GM12878 (cell line): ENCODE measurements at regions not wholly inside any gene's neighbourhood (a gene's known extent, or its start where the extent isn't known, plus 50 kb on each side); places are given as distances from the start of the nearest gene placed in this dataset.

Experiments used
- ATAC-seq: fragments of 200-7000 bp; cut with Tn5 transposase; 3 replicates; pipeline ENCODE4 v1.9.1; 2020; ENCODE audit warnings: mild to moderate bottlenecking, moderate library complexity
- BruUV-seq: library from RNA; stranded (reverse); fragments of 400-500 nt; replicated peaks from 2 replicates; lab custom pipeline; 2021; lab: Mats Ljungman, UMichigan
- CTCF ChIA-PET: fragments of 300-600 bp; sonication (Branson Sonifier 250); formaldehyde crosslinking; extraction: SDS; loops from one replicate; lab custom pipeline; 2021; ENCODE audit warnings: inconsistent platforms; lab: Yijun Ruan, JAX
- POLR2A ChIA-PET: fragments of 350-600 bp; formaldehyde crosslinking; extraction: SDS; loops from one replicate; lab custom pipeline; 2021; ENCODE audit warnings: inconsistent platforms; lab: Charles Lee
- RAD21 ChIA-PET: fragments of 300-600 bp; sonication (Branson Sonifier 250); formaldehyde crosslinking; loops from one replicate; lab custom pipeline; 2023; ENCODE audit warnings: antibody characterized with exemption; ENCODE audit not compliant: unreplicated experiment; lab: Charles Lee
- SMC1A ChIA-PET: fragments of 300-600 bp; sonication (Branson Sonifier 250); formaldehyde crosslinking; loops from one replicate; lab custom pipeline; 2023; ENCODE audit not compliant: unreplicated experiment, uncharacterized antibody; lab: Charles Lee
- DNase-seq: peaks from one replicate; pipeline ENCODE4 v3.0.0-alpha.2; 2011; ENCODE audit warnings: low read depth, low spot score
- FAIRE-seq: peaks from 3 replicates; lab custom pipeline; 2011; peaks lifted over from hg19 to GRCh38; lab: Jason Lieb, UNC
- H2AFZ ChIP-seq: 2 replicates; pipeline ENCODE4 v1.6.0; 2011; ENCODE audit warnings: low read depth, low read length, control low read depth; ENCODE audit not compliant: control insufficient read depth
- H3K27ac ChIP-seq: 2 replicates; pipeline ENCODE4 v1.5.1; 2011; ENCODE audit warnings: control low read depth; ENCODE audit not compliant: control insufficient read depth, insufficient read depth
- H3K27me3 ChIP-seq, 2 experiments: replicated peaks in 1 of 2; 2 replicates each; pipeline versions ENCODE4 v1.6.0 to v1.6.1; 2011; ENCODE audit warnings: low read length in 1 of 2; ENCODE audit not compliant: control insufficient read depth in 2 of 2, insufficient read depth in 2 of 2
- H3K36me3 ChIP-seq, 2 experiments: 2 replicates each; pipeline ENCODE4 v1.5.1; 2011; ENCODE audit warnings: low read length in 1 of 2; ENCODE audit not compliant: control insufficient read depth in 2 of 2, insufficient read depth in 2 of 2
- H3K4me1 ChIP-seq: 2 replicates; pipeline ENCODE4 v1.6.1; 2011; ENCODE audit warnings: mild to moderate bottlenecking, low read length, moderate library complexity, mixed read lengths; ENCODE audit not compliant: control insufficient read depth, insufficient read depth
- H3K4me2 ChIP-seq: 2 replicates; pipeline ENCODE4 v1.6.0; 2011; ENCODE audit warnings: control low read depth; ENCODE audit not compliant: control insufficient read depth, insufficient read depth
- H3K4me3 ChIP-seq: fragments of 200-600 bp; sonication (generic); 2 replicates; pipeline ENCODE4 v1.5.1; 2016
- H3K79me2 ChIP-seq: 2 replicates; pipeline ENCODE4 v1.6.0; 2011; ENCODE audit warnings: low read length; ENCODE audit not compliant: control insufficient read depth, insufficient read depth
- H3K9ac ChIP-seq: 2 replicates; pipeline ENCODE4 v1.8.0; 2011; ENCODE audit warnings: low read length, control low read depth, mixed read lengths; ENCODE audit not compliant: control insufficient read depth, insufficient read depth
- H3K9me3 ChIP-seq: replicated peaks from 3 replicates; pipeline ENCODE4 v1.5.1; 2011; ENCODE audit warnings: mild to moderate bottlenecking, low read length; ENCODE audit not compliant: control insufficient read depth, insufficient read depth
- H4K20me1 ChIP-seq: 2 replicates; pipeline ENCODE4 v1.6.0; 2011; ENCODE audit not compliant: control insufficient read depth, insufficient read depth
- ASH2L ChIP-seq: fragments of 300-600, 200-600 bp; sonication (generic); IDR thresholded peaks from 2 replicates; pipeline ENCODE4 v1.6.1; 2017; ENCODE audit warnings: low read depth, mild to moderate bottlenecking, borderline replicate concordance
- ATF7 ChIP-seq: fragments of 450-650 bp; IDR thresholded peaks from 2 replicates; pipeline ENCODE4 v1.6.1; 2016; ENCODE audit warnings: low read depth, mild to moderate bottlenecking
- ESRRA ChIP-seq: IDR thresholded peaks from 2 replicates; pipeline ENCODE4 v1.6.1; 2012; ENCODE audit warnings: mild to moderate bottlenecking, low read length, improper control_type of control experiment
- FOXK2 ChIP-seq: fragments of 450-650 bp; IDR thresholded peaks from 2 replicates; pipeline ENCODE4 v1.6.1; 2017; ENCODE audit warnings: mild to moderate bottlenecking, moderate library complexity
- GABPA ChIP-seq: IDR thresholded peaks from 2 replicates; pipeline ENCODE4 v1.6.1; 2014; ENCODE audit warnings: antibody characterized with exemption, low read depth, mild to moderate bottlenecking, inconsistent platforms
- IKZF2 ChIP-seq, 2 experiments: fragments of 450-650 bp; IDR thresholded peaks; 2 replicates each; pipeline ENCODE4 v1.6.1; 2017; ENCODE audit warnings: mild to moderate bottlenecking in 2 of 2, moderate library complexity in 2 of 2
- MEF2A ChIP-seq: IDR thresholded peaks from 2 replicates; pipeline ENCODE4 v1.6.1; 2011; ENCODE audit warnings: low read depth, mild to moderate bottlenecking, low read length, moderate library complexity; ENCODE audit not compliant: insufficient read depth
- MTA2 ChIP-seq: fragments of 450-650 bp; IDR thresholded peaks from 2 replicates; pipeline ENCODE4 v1.6.1; 2016; ENCODE audit warnings: low read depth, mild to moderate bottlenecking, moderate library complexity
- NR2F1 ChIP-seq: fragments of 450-650 bp; conservative IDR thresholded peaks from 2 replicates; pipeline ENCODE4 v1.6.1; 2017; ENCODE audit warnings: mild to moderate bottlenecking
- NRF1 ChIP-seq: conservative IDR thresholded peaks from 2 replicates; pipeline ENCODE4 v1.6.1; 2011; ENCODE audit warnings: mild to moderate bottlenecking, low read depth, low read length, improper control_type of control experiment
- RCOR1 ChIP-seq: conservative IDR thresholded peaks from 2 replicates; pipeline ENCODE4 v1.6.1; 2012; ENCODE audit warnings: low read depth, low read length, improper control_type of control experiment
- SMAD1 ChIP-seq: fragments of 450-650 bp; IDR thresholded peaks from 2 replicates; pipeline ENCODE4 v1.6.1; 2018; ENCODE audit warnings: mild to moderate bottlenecking, low read depth; ENCODE audit not compliant: partially characterized antibody
- SREBF2 ChIP-seq: IDR thresholded peaks from 2 replicates; pipeline ENCODE4 v1.6.1; 2012; ENCODE audit warnings: mild to moderate bottlenecking, low read length
- ZZZ3 ChIP-seq: IDR thresholded peaks from 2 replicates; pipeline ENCODE4 v1.6.1; 2011; ENCODE audit warnings: low read depth; ENCODE audit not compliant: control insufficient read depth, insufficient read length
- in situ Hi-C: fragments of 300-500 bp; cut with MboI; formaldehyde crosslinking; loops from 9 replicates; pipeline ENCODE4 v1.14.3; 2018; ENCODE audit warnings: mixed read lengths
- intact Hi-C: fragments of 100-400 bp; cut with micrococcal nuclease; formaldehyde crosslinking; loops from one replicate; pipeline ENCODE4 v1.14.2; 2022; ENCODE audit not compliant: unreplicated experiment
- TF ChIP-seq, protein P1 (sequence below): IDR thresholded peaks from 2 replicates; pipeline ENCODE4 v1.6.1; 2011; ENCODE audit warnings: borderline replicate concordance, low read depth, mild to moderate bottlenecking, moderate library complexity, mixed read lengths, low read length; ENCODE audit not compliant: insufficient read depth; ENCODE audit errors: extremely low read length
- TF ChIP-seq, protein P2 (sequence below): fragments of 450-650 bp; IDR thresholded peaks from 2 replicates; pipeline ENCODE4 v1.6.1; 2017; ENCODE audit warnings: mild to moderate bottlenecking, low read depth, inconsistent platforms; ENCODE audit not compliant: poor library complexity, severe bottlenecking
- TF ChIP-seq, protein P3 (sequence below): IDR thresholded peaks from 2 replicates; pipeline ENCODE4 v1.6.1; 2012; ENCODE audit warnings: low read length, inconsistent platforms
- TF ChIP-seq, protein P4 (sequence below): IDR thresholded peaks from 2 replicates; pipeline ENCODE4 v1.6.1; 2011; ENCODE audit warnings: mild to moderate bottlenecking, low read depth, low read length, moderate library complexity; ENCODE audit not compliant: insufficient replicate concordance
- TF ChIP-seq, protein P5 (sequence below): IDR thresholded peaks from 2 replicates; pipeline ENCODE4 v1.6.1; 2012; ENCODE audit warnings: low read depth, low read length, improper control_type of control experiment

DNA sequence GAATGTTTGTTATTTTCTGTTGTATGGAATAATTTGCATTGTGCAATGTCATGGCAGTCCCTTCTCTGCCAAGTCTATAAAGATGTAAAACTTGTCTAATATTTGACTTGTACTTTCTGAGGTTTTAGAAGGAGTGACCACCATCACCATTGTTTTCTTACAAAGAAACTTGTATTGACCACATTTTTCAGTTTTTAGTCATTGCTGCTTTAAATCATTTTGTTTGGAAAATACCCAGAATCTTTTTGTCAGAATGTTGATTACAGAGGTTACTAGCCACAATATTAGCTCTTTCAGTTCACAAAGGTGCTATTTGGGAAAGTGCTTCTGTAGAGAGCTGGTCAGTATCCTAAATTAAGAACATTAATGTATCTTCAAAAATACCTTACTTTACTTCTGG lies 532.4 kb upstream of the GBE1 start:
- Histone ChIP-seq H3K9me3 (no peaks in the 10 kb centered on the region; the same call in 1 of the 3 replicates), H3K4me3 (no peak overlapping the region), H2AFZ (no peak overlapping the region), H3K9ac (no peak overlapping the region), H3K36me3 (no peaks in the 10 kb centered on the region), H3K27ac (no peak overlapping the region), H3K79me2 (no peaks in the 10 kb centered on the region), H3K4me1 (no peaks in the 10 kb centered on the region; the same call in 1 of the 2 replicates), H4K20me1 (no peaks in the 10 kb centered on the region), H3K4me2 (peak overlapping the region; percentile 45), H3K27me3 (no peaks in the 10 kb centered on the region)
- intact Hi-C loops (loop anchor here (10.0 kb wide), 1 partner anchor 529 kb away; the partner anchor contains the start of gene GBE1), in situ Hi-C loops (no loop called here)
- no TSS peak for BruUV-seq
- CTCF ChIA-PET: no interaction called here
- FAIRE-seq: peak; percentile 57
- DNase-seq: peak; percentile 57
- peak; percentile 93 for ATAC-seq
- POLR2A ChIA-PET: no interaction called here
- RAD21 ChIA-PET: interaction anchor here (0.7 kb wide), 1 partner anchor 476 kb away, joined by 4 read pairs; no protein-coding TSS in a partner anchor
- SMC1A ChIA-PET: interaction anchor here (1.1 kb wide), 1 partner anchor 9 kb away, joined by 3 read pairs; no protein-coding TSS in a partner anchor
- TF ChIP-seq MTA2: peak; percentile 95
- peak; percentile 88 to 90 for TF ChIP-seq IKZF2 (IDR thresholded peaks at IDR 0.05)
- peak; percentile 43; the same call in 1 of the 2 replicates for TF ChIP-seq GABPA
- TF ChIP-seq, protein P1, sequence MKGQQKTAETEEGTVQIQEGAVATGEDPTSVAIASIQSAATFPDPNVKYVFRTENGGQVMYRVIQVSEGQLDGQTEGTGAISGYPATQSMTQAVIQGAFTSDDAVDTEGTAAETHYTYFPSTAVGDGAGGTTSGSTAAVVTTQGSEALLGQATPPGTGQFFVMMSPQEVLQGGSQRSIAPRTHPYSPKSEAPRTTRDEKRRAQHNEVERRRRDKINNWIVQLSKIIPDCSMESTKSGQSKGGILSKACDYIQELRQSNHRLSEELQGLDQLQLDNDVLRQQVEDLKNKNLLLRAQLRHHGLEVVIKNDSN: no peak
- no peak for TF ChIP-seq ZZZ3
- peak; percentile 72; the same call in 1 of the 2 replicates for TF ChIP-seq ATF7
- no peak for TF ChIP-seq FOXK2
- no peak for TF ChIP-seq SREBF2
- TF ChIP-seq, protein P2, sequence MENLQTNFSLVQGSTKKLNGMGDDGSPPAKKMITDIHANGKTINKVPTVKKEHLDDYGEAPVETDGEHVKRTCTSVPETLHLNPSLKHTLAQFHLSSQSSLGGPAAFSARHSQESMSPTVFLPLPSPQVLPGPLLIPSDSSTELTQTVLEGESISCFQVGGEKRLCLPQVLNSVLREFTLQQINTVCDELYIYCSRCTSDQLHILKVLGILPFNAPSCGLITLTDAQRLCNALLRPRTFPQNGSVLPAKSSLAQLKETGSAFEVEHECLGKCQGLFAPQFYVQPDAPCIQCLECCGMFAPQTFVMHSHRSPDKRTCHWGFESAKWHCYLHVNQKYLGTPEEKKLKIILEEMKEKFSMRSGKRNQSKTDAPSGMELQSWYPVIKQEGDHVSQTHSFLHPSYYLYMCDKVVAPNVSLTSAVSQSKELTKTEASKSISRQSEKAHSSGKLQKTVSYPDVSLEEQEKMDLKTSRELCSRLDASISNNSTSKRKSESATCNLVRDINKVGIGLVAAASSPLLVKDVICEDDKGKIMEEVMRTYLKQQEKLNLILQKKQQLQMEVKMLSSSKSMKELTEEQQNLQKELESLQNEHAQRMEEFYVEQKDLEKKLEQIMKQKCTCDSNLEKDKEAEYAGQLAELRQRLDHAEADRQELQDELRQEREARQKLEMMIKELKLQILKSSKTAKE: peak; percentile 82
- no peak for TF ChIP-seq SMAD1
- no peak for TF ChIP-seq NRF1
- TF ChIP-seq ASH2L: no peak
- TF ChIP-seq, protein P3, sequence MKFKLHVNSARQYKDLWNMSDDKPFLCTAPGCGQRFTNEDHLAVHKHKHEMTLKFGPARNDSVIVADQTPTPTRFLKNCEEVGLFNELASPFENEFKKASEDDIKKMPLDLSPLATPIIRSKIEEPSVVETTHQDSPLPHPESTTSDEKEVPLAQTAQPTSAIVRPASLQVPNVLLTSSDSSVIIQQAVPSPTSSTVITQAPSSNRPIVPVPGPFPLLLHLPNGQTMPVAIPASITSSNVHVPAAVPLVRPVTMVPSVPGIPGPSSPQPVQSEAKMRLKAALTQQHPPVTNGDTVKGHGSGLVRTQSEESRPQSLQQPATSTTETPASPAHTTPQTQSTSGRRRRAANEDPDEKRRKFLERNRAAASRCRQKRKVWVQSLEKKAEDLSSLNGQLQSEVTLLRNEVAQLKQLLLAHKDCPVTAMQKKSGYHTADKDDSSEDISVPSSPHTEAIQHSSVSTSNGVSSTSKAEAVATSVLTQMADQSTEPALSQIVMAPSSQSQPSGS: peak; percentile 91
- TF ChIP-seq, protein P4, sequence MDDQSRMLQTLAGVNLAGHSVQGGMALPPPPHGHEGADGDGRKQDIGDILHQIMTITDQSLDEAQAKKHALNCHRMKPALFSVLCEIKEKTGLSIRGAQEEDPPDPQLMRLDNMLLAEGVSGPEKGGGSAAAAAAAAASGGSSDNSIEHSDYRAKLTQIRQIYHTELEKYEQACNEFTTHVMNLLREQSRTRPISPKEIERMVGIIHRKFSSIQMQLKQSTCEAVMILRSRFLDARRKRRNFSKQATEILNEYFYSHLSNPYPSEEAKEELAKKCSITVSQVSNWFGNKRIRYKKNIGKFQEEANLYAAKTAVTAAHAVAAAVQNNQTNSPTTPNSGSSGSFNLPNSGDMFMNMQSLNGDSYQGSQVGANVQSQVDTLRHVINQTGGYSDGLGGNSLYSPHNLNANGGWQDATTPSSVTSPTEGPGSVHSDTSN: no peak
- TF ChIP-seq ESRRA: no peak
- TF ChIP-seq MEF2A: peak; percentile 66; the same call in 1 of the 2 replicates
- no peak for TF ChIP-seq RCOR1
- TF ChIP-seq, protein P5, sequence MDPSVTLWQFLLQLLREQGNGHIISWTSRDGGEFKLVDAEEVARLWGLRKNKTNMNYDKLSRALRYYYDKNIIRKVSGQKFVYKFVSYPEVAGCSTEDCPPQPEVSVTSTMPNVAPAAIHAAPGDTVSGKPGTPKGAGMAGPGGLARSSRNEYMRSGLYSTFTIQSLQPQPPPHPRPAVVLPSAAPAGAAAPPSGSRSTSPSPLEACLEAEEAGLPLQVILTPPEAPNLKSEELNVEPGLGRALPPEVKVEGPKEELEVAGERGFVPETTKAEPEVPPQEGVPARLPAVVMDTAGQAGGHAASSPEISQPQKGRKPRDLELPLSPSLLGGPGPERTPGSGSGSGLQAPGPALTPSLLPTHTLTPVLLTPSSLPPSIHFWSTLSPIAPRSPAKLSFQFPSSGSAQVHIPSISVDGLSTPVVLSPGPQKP: no peak
- 0 out of 2 replicates have a peak, but pooled peaks have one; percentile 21 for TF ChIP-seq NR2F1
